Common myeloid progenitor, CD34-positive (primary cell): ENCODE measurements at regions not wholly inside any gene's neighbourhood (a gene's known extent, or its start where the extent isn't known, plus 50 kb on each side); places are given as distances from the start of the nearest gene placed in this dataset.

Experiments
- CTCF ChIA-PET: fragments of 350-600 bp; sonication (Branson Sonifier 250); formaldehyde crosslinking; loops from one replicate; lab custom pipeline; 2021; ENCODE audit warnings: antibody characterized with exemption; lab: Charles Lee
- POLR2A ChIA-PET: fragments of 350-600 bp; sonication (Branson Sonifier 250); formaldehyde crosslinking; loops from one replicate; lab custom pipeline; 2021; ENCODE audit warnings: antibody characterized with exemption; lab: Charles Lee
- DNase-seq, 3 donors: peaks; one replicate each; pipeline versions ENCODE4 v3.0.0 to v3.0.0-alpha.2; 2013
- H3K27ac ChIP-seq, 2 experiments: 1 replicate in 1 of 2; 2 replicates in 1 of 2; pipeline ENCODE4 v1.7.0; 2013; ENCODE audit warnings: inconsistent platforms in 2 of 2, low read length in 2 of 2, mild to moderate bottlenecking in 2 of 2, low read depth in 1 of 2, moderate library complexity in 1 of 2; ENCODE audit not compliant: severe bottlenecking in 2 of 2, insufficient read depth in 1 of 2, poor library complexity in 1 of 2
- H3K27me3 ChIP-seq, 5 experiments: replicated peaks in 2 of 5; 1 replicate in 3 of 5; 2 replicates in 2 of 5; pipeline versions ENCODE4 v1.6.1 to v1.7.0; 2013; ENCODE audit warnings: low read length in 4 of 5, mild to moderate bottlenecking in 2 of 5, moderate library complexity in 2 of 5, inconsistent platforms in 1 of 5; ENCODE audit not compliant: insufficient read depth in 5 of 5, control insufficient read depth in 4 of 5
- H3K36me3 ChIP-seq, 4 experiments: 1 replicate in 2 of 4; 2 replicates in 2 of 4; pipeline versions ENCODE4 v1.6.1 to v1.7.0; 2013; ENCODE audit warnings: low read length in 3 of 4, control low read depth in 1 of 4, mild to moderate bottlenecking in 1 of 4; ENCODE audit not compliant: control insufficient read depth in 4 of 4, insufficient read depth in 4 of 4
- H3K4me1 ChIP-seq, 4 experiments: 1 replicate in 3 of 4; 2 replicates in 1 of 4; pipeline versions ENCODE4 v1.6.1 to v1.7.1; 2013; ENCODE audit warnings: low read length in 3 of 4, mild to moderate bottlenecking in 3 of 4, control low read depth in 1 of 4, inconsistent platforms in 1 of 4, moderate library complexity in 1 of 4; ENCODE audit not compliant: control insufficient read depth in 4 of 4, insufficient read depth in 4 of 4; ENCODE audit errors: control extremely low read depth in 1 of 4
- H3K4me3 ChIP-seq, 7 experiments: 1 replicate in 4 of 7; 2 replicates in 3 of 7; pipeline versions ENCODE4 v1.5.1 to v1.7.0; 2013; ENCODE audit warnings: mild to moderate bottlenecking in 7 of 7, low read length in 6 of 7, moderate library complexity in 6 of 7, inconsistent platforms in 2 of 7, low read depth in 2 of 7, control low read depth in 1 of 7; ENCODE audit not compliant: insufficient read depth in 4 of 7, control insufficient read depth in 1 of 7; ENCODE audit errors: extremely low read depth in 1 of 7
- H3K9me3 ChIP-seq, 5 experiments: 1 replicate in 4 of 5; 2 replicates in 1 of 5; pipeline versions ENCODE4 v1.6.1 to v1.7.1; 2013; ENCODE audit warnings: low read length in 4 of 5, mild to moderate bottlenecking in 2 of 5, inconsistent platforms in 1 of 5, low read depth in 1 of 5, moderate library complexity in 1 of 5; ENCODE audit not compliant: control insufficient read depth in 4 of 5, insufficient read depth in 2 of 5; ENCODE audit errors: control extremely low read depth in 1 of 5
- WGBS: methylation state at CpG from one replicate; pipeline ENCODE4 v1.1.5; 2013; ENCODE audit not compliant: insufficient coverage; 5-methylcytosine and 5-hydroxymethylcytosine counted together

DNA sequence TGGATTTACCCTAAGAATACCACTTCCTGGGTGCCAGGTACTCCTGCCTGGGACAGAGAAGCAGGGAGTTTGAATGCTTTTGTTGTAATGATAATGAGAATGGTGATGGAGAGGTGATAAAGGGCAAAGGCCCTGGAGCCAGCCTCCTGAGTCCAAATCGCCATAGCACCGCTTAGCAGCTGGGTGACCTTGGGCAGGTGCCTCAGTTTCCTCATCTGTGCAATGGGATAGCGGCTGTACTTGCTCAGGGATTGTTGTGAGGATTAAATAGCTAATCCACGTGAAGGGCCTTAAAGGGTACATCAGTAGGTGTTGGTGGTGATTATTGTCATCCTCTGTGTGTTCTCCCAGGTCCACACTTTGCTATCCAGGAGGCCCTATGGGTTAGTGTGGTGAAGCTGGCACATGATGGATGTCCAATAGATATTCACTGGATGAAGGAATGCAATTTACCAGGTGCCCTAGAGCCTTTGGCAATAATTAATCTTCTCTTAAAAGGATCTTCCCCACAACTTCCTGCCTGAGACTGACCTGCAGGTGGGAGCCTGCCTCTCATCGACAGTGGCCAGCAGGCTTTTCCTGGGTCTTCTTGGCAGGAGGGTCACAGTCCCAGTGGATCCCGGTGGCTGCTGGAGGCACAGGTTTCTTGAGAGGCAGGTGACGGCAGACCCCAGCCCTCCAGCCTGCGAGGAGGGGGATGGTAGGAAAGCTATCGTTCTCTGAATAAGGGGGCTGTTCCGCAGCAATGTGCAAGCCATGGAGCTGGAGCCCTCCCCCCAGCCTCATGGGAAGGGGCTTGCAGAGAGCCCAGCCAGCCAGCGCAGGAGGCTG is 160.2 kb downstream of the MACROH2A1 start:
- Histone ChIP-seq H3K27me3 (peaks cover 0 to 3% (median 0%) of the 10 kb centered on the region in 5 experiments), H3K4me1 (no peaks in the 10 kb centered on the region), H3K4me3 (no peak overlapping the region), H3K36me3 (no peaks in the 10 kb centered on the region), H3K9me3 (no peaks in the 10 kb centered on the region), H3K27ac (no peak overlapping the region)
- DNase-seq: no peak
- ChIA-PET POLR2A (no interaction called here), CTCF (no interaction called here)
- WGBS: 93% methylated on average over 8 of the region's 11 CpGs

DNA sequence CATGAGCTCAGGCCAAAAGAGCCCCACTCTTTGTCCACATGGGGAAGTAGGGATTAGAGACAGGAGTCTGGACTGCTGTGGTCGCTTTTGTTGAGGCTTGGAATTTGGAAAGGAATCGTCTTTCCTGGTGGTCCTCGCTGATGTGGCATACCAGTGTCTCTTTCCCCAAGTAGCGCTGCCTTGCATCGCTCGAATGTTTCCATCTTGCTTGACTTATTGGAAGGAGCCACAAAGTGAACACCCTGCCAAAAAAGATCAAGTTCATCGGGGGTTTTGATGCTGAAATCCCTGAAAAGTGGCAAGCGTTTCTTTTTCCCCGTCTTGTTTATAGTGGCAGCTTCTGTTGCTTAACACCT is 161.3 kb downstream of the MACROH2A1 start:
- no peak for DNase-seq
- Histone ChIP-seq H3K27me3 (peaks cover 0 to 3% (median 0%) of the 10 kb centered on the region in 5 experiments), H3K36me3 (no peaks in the 10 kb centered on the region), H3K4me1 (no peaks in the 10 kb centered on the region), H3K9me3 (no peaks in the 10 kb centered on the region), H3K4me3 (no peak overlapping the region), H3K27ac (no peak overlapping the region)
- CTCF ChIA-PET: no interaction called here
- POLR2A ChIA-PET: no interaction called here
- WGBS: 94% methylated on average over 9 of the region's 9 CpGs

GRCh38 chr5:135236908-135237747 is 161.9 kb downstream of the MACROH2A1 start:
- ChIA-PET POLR2A (no interaction called here), CTCF (no interaction called here)
- Histone ChIP-seq H3K27me3 (peaks cover 0 to 3% (median 0%) of the 10 kb centered on the region in 5 experiments), H3K36me3 (no peaks in the 10 kb centered on the region), H3K4me1 (no peaks in the 10 kb centered on the region), H3K9me3 (no peaks in the 10 kb centered on the region), H3K4me3 (no peak overlapping the region), H3K27ac (no peak overlapping the region)
- DNase-seq: no peak
- WGBS: 99% methylated on average over 7 of the region's 9 CpGs

DNA sequence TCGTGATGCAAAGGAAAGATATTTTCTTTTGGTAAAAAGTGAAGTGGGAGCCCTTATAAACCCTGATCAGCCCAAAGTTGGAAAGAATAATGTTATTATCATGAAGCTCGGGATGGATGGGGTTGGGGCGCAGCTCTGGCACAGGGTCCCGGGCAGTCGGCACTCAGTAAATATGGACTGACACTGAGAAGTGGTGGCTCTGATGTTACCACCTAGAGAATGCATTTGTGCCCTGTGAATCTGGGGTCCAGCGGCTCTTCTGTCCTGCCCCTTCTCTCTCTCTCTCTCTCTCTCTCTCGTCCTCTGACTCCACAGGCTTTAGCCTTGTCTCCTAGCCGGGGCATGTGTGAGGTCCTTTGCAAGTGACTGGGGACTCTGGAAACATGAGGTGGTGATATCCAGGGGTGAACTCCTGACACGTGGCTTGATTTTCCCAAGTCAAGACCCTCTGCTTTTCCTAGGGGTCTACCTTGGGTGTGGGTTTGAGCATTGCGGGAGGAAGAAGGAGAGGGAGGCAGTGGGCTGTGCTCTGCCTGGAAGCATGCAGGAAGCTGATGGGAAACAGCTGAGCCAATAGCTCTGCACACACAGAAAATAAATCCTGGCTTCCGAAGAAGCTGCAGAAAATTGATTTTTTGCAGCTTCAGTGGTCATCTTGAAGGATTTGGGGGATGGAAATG is 162.7 kb downstream of the MACROH2A1 start:
- Histone ChIP-seq H3K4me1 (no peaks in the 10 kb centered on the region), H3K27me3 (peaks cover 0 to 3% (median 0%) of the 10 kb centered on the region in 5 experiments), H3K9me3 (no peaks in the 10 kb centered on the region), H3K27ac (no peak overlapping the region), H3K36me3 (no peaks in the 10 kb centered on the region), H3K4me3 (no peak overlapping the region)
- DNase-seq: no peak
- POLR2A ChIA-PET: no interaction called here
- CTCF ChIA-PET: no interaction called here
- 84% methylated on average over 8 of the region's 11 CpGs for WGBS

DNA sequence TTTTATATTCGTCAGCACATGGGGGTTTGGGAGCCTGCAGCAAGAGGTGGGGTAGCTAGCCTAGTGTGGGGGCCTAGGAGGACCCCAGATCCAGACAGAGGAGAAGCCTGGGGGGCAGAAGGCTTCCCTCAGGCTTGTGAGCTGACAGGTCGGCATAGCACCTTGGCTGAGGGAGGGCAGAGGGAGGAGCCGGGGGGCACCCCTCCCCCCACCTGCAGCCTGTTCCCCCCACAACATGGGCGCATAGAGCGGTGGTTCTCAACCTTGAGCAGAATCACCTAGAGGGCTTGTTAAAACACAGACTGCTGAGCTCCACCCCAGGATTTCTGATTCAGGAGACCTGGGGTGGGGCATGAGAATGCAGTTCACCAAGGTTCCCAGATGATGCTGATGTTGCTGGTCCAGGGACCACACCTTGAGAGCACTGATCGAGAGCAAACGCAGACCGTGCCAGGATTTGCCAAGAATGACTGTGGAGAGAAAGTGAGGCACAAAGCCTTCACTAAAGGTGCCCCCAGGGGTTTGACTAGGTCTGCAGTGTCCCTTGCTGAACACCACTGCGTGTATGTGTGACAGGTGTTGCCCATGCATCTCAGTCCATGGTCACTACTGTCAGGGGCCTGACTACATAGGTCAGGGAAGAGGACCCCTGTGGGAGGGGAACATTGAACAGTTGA is 163.3 kb downstream of the MACROH2A1 start:
- WGBS: 94% methylated on average over 7 of the region's 9 CpGs
- H3K9me3 ChIP-seq: no peaks in the 10 kb centered on the region
- peaks cover 0 to 2% (median 2%) of the 10 kb centered on the region in 4 experiments for H3K4me1 ChIP-seq
- H3K27me3 ChIP-seq: peaks cover 0 to 3% (median 0%) of the 10 kb centered on the region in 5 experiments
- ChIA-PET CTCF (no interaction called here), POLR2A (no interaction called here)
- no peak overlapping the region for H3K4me3 ChIP-seq
- DNase-seq: no peak
- no peaks in the 10 kb centered on the region for H3K36me3 ChIP-seq
- H3K27ac ChIP-seq: no peak overlapping the region

GRCh38 chr5:135234666-135235401 is 164.2 kb downstream of the MACROH2A1 start:
- no peak overlapping the region for H3K4me3 ChIP-seq
- H3K27ac ChIP-seq: no peak overlapping the region
- ChIA-PET POLR2A (no interaction called here), CTCF (no interaction called here)
- H3K27me3 ChIP-seq: peaks cover 0 to 3% (median 0%) of the 10 kb centered on the region in 5 experiments
- no peak for DNase-seq
- H3K36me3 ChIP-seq: no peaks in the 10 kb centered on the region
- H3K9me3 ChIP-seq: no peaks in the 10 kb centered on the region
- WGBS: 93% methylated on average over 1 of the region's 9 CpGs
- H3K4me1 ChIP-seq: peaks cover 0 to 11% (median 10%) of the 10 kb centered on the region in 4 experiments
